Uterus (tissue), 3 donors: ENCODE measurements at regions not wholly inside any gene's neighbourhood (a gene's known extent, or its start where the extent isn't known, plus 50 kb on each side); places are given as distances from the start of the nearest gene placed in this dataset.

Experiments used
- DNase-seq, 2 donors: peaks; one replicate each; pipeline ENCODE4 v3.0.0-alpha.2; 2019 to 2020
- H3K27ac ChIP-seq, 2 donors: fragments of 200-600 bp; sonication (generic); 1 replicate in 1 of 2; 2 replicates in 1 of 2; pipeline ENCODE4 v1.5.1; 2016 to 2018
- H3K27me3 ChIP-seq, 2 donors: fragments of 200-600 bp; sonication (generic); one replicate each; pipeline ENCODE4 v1.5.1; 2018 to 2019; ENCODE audit warnings: control low read depth in 1 of 2
- H3K36me3 ChIP-seq, 2 donors: fragments of 200-600 bp; sonication (generic); one replicate each; pipeline ENCODE4 v1.5.1; 2019; ENCODE audit warnings: control low read depth in 1 of 2
- H3K4me1 ChIP-seq, 2 donors: fragments of 200-600 bp; sonication (generic); one replicate each; pipeline ENCODE4 v1.5.1; 2018 to 2019; ENCODE audit warnings: control low read depth in 1 of 2
- H3K4me3 ChIP-seq, 2 donors: fragments of 200-600 bp; sonication (generic); 1 replicate in 1 of 2; 2 replicates in 1 of 2; pipeline ENCODE4 v1.5.1; 2018 to 2019; ENCODE audit warnings: mild to moderate bottlenecking in 1 of 2
- H3K9me3 ChIP-seq, 2 donors: fragments of 200-600 bp; sonication (generic); one replicate each; pipeline ENCODE4 v1.5.1; 2019; ENCODE audit warnings: control low read depth in 1 of 2
- POLR2A ChIP-seq, 2 donors: fragments of 450-650 bp; IDR thresholded peaks; one replicate each; pipeline ENCODE4 v1.6.1; 2016; ENCODE audit warnings: antibody characterized with exemption in 2 of 2, mild to moderate bottlenecking in 1 of 2, moderate library complexity in 1 of 2
- intact Hi-C: fragments of 100-400 bp; cut with DNase I; formaldehyde crosslinking; loops from one replicate; pipeline ENCODE4 v1.15.1; 2023; ENCODE audit warnings: low total_unique reads
- TF ChIP-seq, protein P1 (sequence below), 4 experiments: fragments of 200-600 bp in 2 of 4; fragments of 450-650 bp in 2 of 4; sonication (generic) in 2 of 4; IDR thresholded peaks; one replicate each; pipeline ENCODE4 v1.5.1; 2016 to 2019; ENCODE audit warnings: antibody characterized with exemption in 4 of 4, mild to moderate bottlenecking in 2 of 4, moderate library complexity in 1 of 4
- donor health status: DM: yes; HTN: yes; CAD: no.

DNA sequence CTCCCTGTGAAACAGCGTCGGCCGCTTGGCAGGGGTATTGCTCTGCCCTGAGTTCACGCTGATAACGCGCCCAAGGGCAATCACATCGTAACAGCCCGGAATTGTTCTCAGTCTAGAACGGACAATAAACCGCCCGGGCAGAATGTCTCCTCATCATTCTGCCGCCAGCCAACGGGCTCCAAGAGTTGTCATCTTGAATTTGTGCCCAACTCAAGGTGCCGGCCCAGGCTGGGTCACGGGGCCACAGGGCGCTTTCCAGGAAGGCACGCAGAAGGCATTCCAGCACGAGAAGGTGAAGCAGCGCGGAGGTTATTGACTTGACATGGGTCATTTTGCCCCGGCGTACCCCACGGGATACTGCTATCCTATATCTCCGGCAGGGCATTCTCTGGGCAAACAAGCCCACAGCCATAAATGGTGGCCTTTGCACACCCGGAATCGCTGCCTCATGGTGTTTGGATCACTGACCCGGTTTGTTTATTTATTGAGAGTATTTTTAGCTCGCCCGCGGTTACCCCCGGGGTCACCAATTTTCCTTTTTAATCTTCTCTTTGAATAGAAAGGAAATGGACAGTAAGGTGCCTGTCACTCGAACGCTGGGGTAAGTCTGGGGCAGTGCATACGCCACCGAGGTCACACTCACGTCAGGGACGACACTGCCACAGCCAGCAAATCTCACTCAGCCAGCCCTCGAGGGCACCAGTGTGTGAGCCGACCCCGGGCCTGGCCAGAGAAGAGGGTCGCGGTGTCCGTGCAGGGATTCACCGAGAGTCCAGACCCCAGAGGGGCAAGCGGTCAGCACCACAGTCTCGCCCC lies 72.4 kb upstream of the FGF3 start:
- intact Hi-C loops, result no loop called here
- TF ChIP-seq, protein P1, sequence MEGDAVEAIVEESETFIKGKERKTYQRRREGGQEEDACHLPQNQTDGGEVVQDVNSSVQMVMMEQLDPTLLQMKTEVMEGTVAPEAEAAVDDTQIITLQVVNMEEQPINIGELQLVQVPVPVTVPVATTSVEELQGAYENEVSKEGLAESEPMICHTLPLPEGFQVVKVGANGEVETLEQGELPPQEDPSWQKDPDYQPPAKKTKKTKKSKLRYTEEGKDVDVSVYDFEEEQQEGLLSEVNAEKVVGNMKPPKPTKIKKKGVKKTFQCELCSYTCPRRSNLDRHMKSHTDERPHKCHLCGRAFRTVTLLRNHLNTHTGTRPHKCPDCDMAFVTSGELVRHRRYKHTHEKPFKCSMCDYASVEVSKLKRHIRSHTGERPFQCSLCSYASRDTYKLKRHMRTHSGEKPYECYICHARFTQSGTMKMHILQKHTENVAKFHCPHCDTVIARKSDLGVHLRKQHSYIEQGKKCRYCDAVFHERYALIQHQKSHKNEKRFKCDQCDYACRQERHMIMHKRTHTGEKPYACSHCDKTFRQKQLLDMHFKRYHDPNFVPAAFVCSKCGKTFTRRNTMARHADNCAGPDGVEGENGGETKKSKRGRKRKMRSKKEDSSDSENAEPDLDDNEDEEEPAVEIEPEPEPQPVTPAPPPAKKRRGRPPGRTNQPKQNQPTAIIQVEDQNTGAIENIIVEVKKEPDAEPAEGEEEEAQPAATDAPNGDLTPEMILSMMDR (IDR thresholded peaks at IDR 0.05), result no peak
- no peak for TF ChIP-seq POLR2A (IDR thresholded peaks at IDR 0.05)
- no peaks in the 10 kb centered on the region for H3K36me3 ChIP-seq
- no peaks in the 10 kb centered on the region for H3K4me1 ChIP-seq
- DNase-seq, result no peak
- H3K9me3 ChIP-seq, result no peaks in the 10 kb centered on the region
- H3K4me3 ChIP-seq, result no peak overlapping the region
- no peak overlapping the region for H3K27ac ChIP-seq
- H3K27me3 ChIP-seq, result no peaks in the 10 kb centered on the region

GRCh38 chr11:69892237-69892985 lies 73.2 kb upstream of the FGF3 start:
- intact Hi-C loops, result no loop called here
- no peaks in the 10 kb centered on the region for H3K4me1 ChIP-seq
- no peak for TF ChIP-seq POLR2A (IDR thresholded peaks at IDR 0.05)
- TF ChIP-seq, protein P1 (IDR thresholded peaks at IDR 0.05), result no peak
- H3K27ac ChIP-seq, result no peak overlapping the region
- H3K27me3 ChIP-seq, result no peaks in the 10 kb centered on the region
- no peaks in the 10 kb centered on the region for H3K9me3 ChIP-seq
- H3K36me3 ChIP-seq, result no peaks in the 10 kb centered on the region
- no peak for DNase-seq
- no peak overlapping the region for H3K4me3 ChIP-seq

DNA sequence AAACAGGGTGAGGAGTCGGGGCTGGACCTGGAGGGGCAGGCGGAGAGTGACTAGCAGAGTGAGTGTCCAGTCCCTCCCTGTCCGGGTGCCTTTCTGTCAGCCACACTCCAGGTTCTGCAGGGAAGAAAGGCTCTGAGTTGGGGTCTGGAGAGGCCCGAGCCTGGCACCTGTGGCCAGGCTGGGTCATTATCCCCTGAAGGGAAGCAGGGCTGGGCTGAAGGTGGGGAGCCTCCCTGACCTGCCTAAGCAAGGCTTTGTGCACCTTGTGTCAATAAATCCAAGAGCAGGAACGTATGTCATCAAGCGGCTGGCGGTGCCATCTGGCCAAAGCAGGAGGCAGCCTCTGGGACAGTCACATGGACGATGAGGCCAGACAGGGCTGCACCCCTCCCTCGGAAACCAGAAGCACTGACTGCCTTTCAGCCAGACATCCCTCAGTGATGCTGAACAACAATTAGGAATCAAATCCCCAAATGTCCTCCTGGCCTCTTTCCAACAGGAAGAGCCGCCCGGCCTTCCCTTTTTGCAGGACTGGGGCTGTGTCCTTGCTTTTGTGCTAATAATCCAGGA lies 73.9 kb upstream of the FGF3 start:
- H3K27me3 ChIP-seq, result no peaks in the 10 kb centered on the region
- H3K4me3 ChIP-seq, result no peak overlapping the region
- no peaks in the 10 kb centered on the region for H3K4me1 ChIP-seq
- intact Hi-C loops, result no loop called here
- H3K36me3 ChIP-seq, result no peaks in the 10 kb centered on the region
- DNase-seq, result no peak
- no peak overlapping the region for H3K27ac ChIP-seq
- TF ChIP-seq, protein P1 (IDR thresholded peaks at IDR 0.05), result no peak
- TF ChIP-seq POLR2A (IDR thresholded peaks at IDR 0.05), result no peak
- no peaks in the 10 kb centered on the region for H3K9me3 ChIP-seq

DNA sequence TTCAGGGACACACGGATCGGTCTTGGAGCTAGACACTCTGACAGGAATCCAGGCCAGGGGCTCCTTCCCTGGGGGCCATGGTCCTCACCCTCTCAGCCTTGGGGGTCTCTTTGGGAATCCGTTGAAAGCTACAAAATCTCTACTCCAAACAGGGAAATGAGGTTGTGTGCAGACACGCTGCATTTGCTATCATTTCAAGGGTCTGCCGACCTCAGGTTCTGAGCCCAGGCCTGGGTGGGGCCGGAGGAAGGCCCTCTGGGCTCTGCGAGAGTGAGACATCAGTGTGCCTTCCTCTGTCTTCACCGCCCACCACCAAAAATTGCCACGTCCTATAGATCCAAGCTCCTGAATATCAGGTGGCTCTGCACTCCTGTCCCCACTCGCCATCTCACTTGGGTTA lies 74.4 kb upstream of the FGF3 start:
- Histone ChIP-seq H3K27ac (no peak overlapping the region), H3K4me3 (no peak overlapping the region), H3K27me3 (no peaks in the 10 kb centered on the region), H3K4me1 (no peaks in the 10 kb centered on the region), H3K9me3 (no peaks in the 10 kb centered on the region), H3K36me3 (no peaks in the 10 kb centered on the region)
- intact Hi-C loops, result no loop called here
- DNase-seq, result no peak
- TF ChIP-seq, protein P1 (IDR thresholded peaks at IDR 0.05), result no peak
- no peak for TF ChIP-seq POLR2A (IDR thresholded peaks at IDR 0.05)

DNA sequence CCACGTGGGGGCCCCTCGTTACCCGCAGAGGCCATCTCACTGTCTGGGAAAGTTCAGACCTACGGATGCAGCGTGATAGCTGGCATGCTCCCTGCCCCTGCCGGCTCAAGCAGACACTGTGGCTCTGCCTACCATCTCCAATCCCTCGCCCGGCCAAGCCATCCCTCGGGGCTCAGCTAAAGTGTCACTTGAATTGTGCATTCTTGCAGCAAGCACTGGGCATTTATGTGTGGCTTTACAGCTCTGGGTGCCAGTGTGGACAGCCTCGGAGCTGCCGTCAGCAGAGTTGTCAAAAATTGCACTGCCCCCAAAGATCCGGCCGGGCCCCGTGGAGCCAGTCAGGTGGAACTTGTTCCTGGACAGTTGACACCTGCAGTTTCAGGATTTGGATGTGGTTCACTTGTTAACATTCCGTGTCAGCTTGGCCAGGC lies 75.0 kb upstream of the FGF3 start:
- H3K4me1 ChIP-seq, result no peaks in the 10 kb centered on the region
- TF ChIP-seq POLR2A (IDR thresholded peaks at IDR 0.05), result no peak
- TF ChIP-seq, protein P1 (IDR thresholded peaks at IDR 0.05), result no peak
- no peak for DNase-seq
- no peaks in the 10 kb centered on the region for H3K36me3 ChIP-seq
- no peak overlapping the region for H3K4me3 ChIP-seq
- H3K27me3 ChIP-seq, result no peaks in the 10 kb centered on the region
- intact Hi-C loops, result no loop called here
- H3K9me3 ChIP-seq, result no peaks in the 10 kb centered on the region
- no peak overlapping the region for H3K27ac ChIP-seq
